WTC11 (cell line): ENCODE measurements at regions not wholly inside any gene's neighbourhood (a gene's known extent, or its start where the extent isn't known, plus 50 kb on each side); places are given as distances from the start of the nearest gene placed in this dataset.

Experiments used
- ATF6 ChIP-seq: sonication (generic); formaldehyde crosslinking; IDR thresholded peaks from 2 replicates; pipeline ENCODE4 v1.8.1; 2023; ENCODE audit warnings: mild to moderate bottlenecking, missing genetic modification reagents
- CTCF ChIP-seq: fragments of 200-600 bp; IDR thresholded peaks from 2 replicates; pipeline ENCODE4 v1.8.0; 2022; ENCODE audit warnings: antibody characterized with exemption
- E2F1 ChIP-seq: sonication (generic); formaldehyde crosslinking; IDR thresholded peaks from 2 replicates; pipeline ENCODE4 v1.8.0; 2022; ENCODE audit warnings: mild to moderate bottlenecking, missing genetic modification reagents
- ESRRA ChIP-seq: sonication (generic); formaldehyde crosslinking; IDR thresholded peaks from 2 replicates; pipeline ENCODE4 v1.8.1; 2022; ENCODE audit warnings: mild to moderate bottlenecking, missing genetic modification reagents, borderline replicate concordance
- GRHL2 ChIP-seq: fragments of 250-450 bp; sonication (Bioruptor Pico); IDR thresholded peaks from 2 replicates; pipeline ENCODE4 v1.8.0; 2022; ENCODE audit warnings: mild to moderate bottlenecking, moderate library complexity; ENCODE audit not compliant: insufficient replicate concordance, severe bottlenecking
- IRF2 ChIP-seq: sonication (generic); formaldehyde crosslinking; IDR thresholded peaks from 2 replicates; pipeline ENCODE4 v1.8.0; 2022; ENCODE audit warnings: low read depth, missing genetic modification reagents, borderline replicate concordance
- ZBTB43 ChIP-seq: sonication (generic); formaldehyde crosslinking; IDR thresholded peaks from 2 replicates; pipeline ENCODE4 v1.8.1; 2023; ENCODE audit warnings: mild to moderate bottlenecking, missing genetic modification reagents
- ZNF232 ChIP-seq: sonication (generic); formaldehyde crosslinking; IDR thresholded peaks from 2 replicates; pipeline ENCODE4 v1.8.0; 2022; ENCODE audit warnings: mild to moderate bottlenecking, missing genetic modification reagents

DNA sequence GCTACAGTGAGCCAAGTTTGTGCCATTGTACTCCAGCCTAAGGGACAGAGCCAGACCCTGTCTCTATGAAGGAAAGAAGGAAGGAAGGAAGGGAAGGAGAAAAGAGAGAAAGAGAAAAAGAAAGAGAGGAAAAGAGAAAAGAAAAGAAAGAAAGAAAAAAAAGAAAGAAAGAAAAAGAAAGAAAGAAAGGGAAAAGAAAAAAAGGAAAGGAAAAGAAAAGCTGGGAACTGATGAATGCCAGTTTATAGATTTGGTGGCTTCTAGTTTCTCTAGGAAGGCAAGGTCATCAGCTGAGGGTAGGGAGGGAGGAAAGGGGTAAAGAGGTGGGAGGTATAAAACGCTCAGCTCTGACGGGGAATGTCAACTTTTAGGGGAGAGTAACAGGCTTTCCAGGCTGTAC is 62.3 kb upstream of the AKT3 start:
- TF ChIP-seq ESRRA (CRISPR knock-in tag) (no peak), ATF6 (no peak), ZNF232 (CRISPR knock-in tag) (no peak), IRF2 (CRISPR knock-in tag) (no peak), E2F1 (CRISPR knock-in tag) (no peak), CTCF (no peak), ZBTB43 (CRISPR knock-in tag) (no peak), GRHL2 (CRISPR knock-in tag) (no peak)
